ENCODE measurements at regions not wholly inside any gene's neighbourhood (a gene's known extent, or its start where the extent isn't known, plus 50 kb on each side); places are given as distances from the start of the nearest gene placed in this dataset.
"Not testable (repeated sequence)": the region's sequence is repeated elsewhere in the genome, so short reads cannot be mapped to it uniquely, and the experiment has no call there.

GRCh38 chr5:87732875-87733768 is 320.4 kb upstream of the CCNH start:
- no peak for DNase-seq

GRCh38 chr5:87729781-87730180 is 317.1 kb upstream of the CCNH start:
- no peak for DNase-seq

GRCh38 chr5:87722286-87722685 is 309.6 kb upstream of the CCNH start:
- DNase-seq, result no peak

- not testable (repeated sequence) for DNase-seq
Measured at GRCh38 chr5:87718224-87718925, 305.6 kb upstream of the CCNH start.

GRCh38 chr5:87717761-87718160 is 305.0 kb upstream of the CCNH start:
- no peak for DNase-seq

- no peak for DNase-seq
Measured at GRCh38 chr5:87705876-87706275, 293.1 kb upstream of the CCNH start.

GRCh38 chr5:87686975-87687374 is 274.2 kb upstream of the CCNH start:
- DNase-seq, result no peak

GRCh38 chr5:87686018-87686417 is 273.3 kb upstream of the CCNH start:
- DNase-seq, result no peak

- no peak for DNase-seq
Measured at GRCh38 chr5:87674235-87674634, 261.5 kb upstream of the CCNH start.

- no peak for DNase-seq
Measured at GRCh38 chr5:87671146-87671545, 258.4 kb upstream of the CCNH start.

GRCh38 chr5:87665166-87665565 is 252.4 kb upstream of the CCNH start:
- no peak for DNase-seq

- DNase-seq, result no peak
Measured at GRCh38 chr5:87661784-87662566, 249.2 kb upstream of the CCNH start.

GRCh38 chr5:87653242-87653641 is 240.5 kb upstream of the CCNH start:
- no peak for DNase-seq

- DNase-seq, result no peak
Measured at GRCh38 chr5:87650284-87650683, 237.6 kb upstream of the CCNH start.

GRCh38 chr5:87649455-87649854 is 236.7 kb upstream of the CCNH start:
- no peak for DNase-seq

GRCh38 chr5:87645224-87645623 is 232.5 kb upstream of the CCNH start:
- DNase-seq, result no peak

GRCh38 chr5:87640902-87641301 is 228.2 kb upstream of the CCNH start:
- DNase-seq, result no peak

GRCh38 chr5:87627363-87627762 is 214.6 kb upstream of the CCNH start:
- no peak for DNase-seq

GRCh38 chr5:87608385-87608784 is 195.7 kb upstream of the CCNH start:
- DNase-seq, result no peak

- DNase-seq, result no peak
Measured at GRCh38 chr5:87605663-87606062, 192.9 kb upstream of the CCNH start.

GRCh38 chr5:87599778-87600177 is 187.0 kb upstream of the CCNH start:
- no peak for DNase-seq

GRCh38 chr5:87598460-87598859 is 185.7 kb upstream of the CCNH start:
- no peak for DNase-seq

GRCh38 chr5:87594566-87594965 is 181.8 kb upstream of the CCNH start:
- DNase-seq, result no peak

- DNase-seq, result no peak
Measured at GRCh38 chr5:87589587-87589986, 176.9 kb upstream of the CCNH start.

Data from activated CD8-positive, alpha-beta memory T cell treated with anti-CD3 and anti-CD28 coated beads, Interleukin-2, amount 50 U/mL, for 4 hours (primary cell).